Lower leg skin (tissue), 4 donors: ENCODE measurements at regions not wholly inside any gene's neighbourhood (a gene's known extent, or its start where the extent isn't known, plus 50 kb on each side); places are given as distances from the start of the nearest gene placed in this dataset.

Experiments
- DNase-seq, 2 donors: peaks; one replicate each; pipeline ENCODE4 v3.0.0-alpha.2; 2019; ENCODE audit warnings: low spot score in 2 of 2
- H3K4me3 ChIP-seq: fragments of 200-600 bp; sonication (generic); 2 replicates; pipeline ENCODE4 v1.5.1; 2017; ENCODE audit warnings: mild to moderate bottlenecking, low read depth; ENCODE audit not compliant: poor library complexity, severe bottlenecking
- POLR2A ChIP-seq, 2 donors: fragments of 450-650 bp; IDR thresholded peaks; one replicate each; pipeline ENCODE4 v1.6.1; 2016 to 2017; ENCODE audit warnings: antibody characterized with exemption in 2 of 2, mild to moderate bottlenecking in 1 of 2, moderate library complexity in 1 of 2
- WGBS, 2 donors: methylation state at CpG; one replicate each; pipeline ENCODE4 v1.1.5; 2018; 5-methylcytosine and 5-hydroxymethylcytosine counted together
- intact Hi-C: fragments of 100-400 bp; cut with DNase I; formaldehyde crosslinking; loops from one replicate; pipeline ENCODE4 v1.15.0; 2023; ENCODE audit warnings: low total_unique reads
- TF ChIP-seq, protein P1 (sequence below), 3 donors: fragments of 450-650 bp; IDR thresholded peaks; one replicate each; pipeline ENCODE4 v1.5.1; 2016; ENCODE audit warnings: antibody characterized with exemption in 3 of 3, mild to moderate bottlenecking in 3 of 3, moderate library complexity in 2 of 3

DNA sequence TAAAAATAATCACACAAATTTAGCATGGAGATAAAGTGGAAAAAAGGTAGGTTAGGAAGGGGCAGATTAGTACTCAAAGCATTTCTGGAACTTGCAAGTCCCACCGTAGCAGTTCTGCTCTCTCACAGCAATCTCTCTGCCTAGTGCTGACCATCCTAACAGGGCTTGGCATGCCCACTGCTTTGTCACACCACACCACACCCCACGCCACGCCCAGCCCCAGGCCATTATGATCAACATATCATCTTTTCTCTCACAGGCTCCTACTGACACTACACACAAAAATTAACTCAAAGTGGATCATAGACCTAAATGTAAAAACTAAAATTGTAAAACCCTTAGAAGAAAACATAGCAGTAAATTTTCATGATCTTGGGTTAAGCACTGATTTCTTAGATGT lies 273.7 kb downstream of the DAD1 start:
- no peak for DNase-seq
- TF ChIP-seq, protein P1, sequence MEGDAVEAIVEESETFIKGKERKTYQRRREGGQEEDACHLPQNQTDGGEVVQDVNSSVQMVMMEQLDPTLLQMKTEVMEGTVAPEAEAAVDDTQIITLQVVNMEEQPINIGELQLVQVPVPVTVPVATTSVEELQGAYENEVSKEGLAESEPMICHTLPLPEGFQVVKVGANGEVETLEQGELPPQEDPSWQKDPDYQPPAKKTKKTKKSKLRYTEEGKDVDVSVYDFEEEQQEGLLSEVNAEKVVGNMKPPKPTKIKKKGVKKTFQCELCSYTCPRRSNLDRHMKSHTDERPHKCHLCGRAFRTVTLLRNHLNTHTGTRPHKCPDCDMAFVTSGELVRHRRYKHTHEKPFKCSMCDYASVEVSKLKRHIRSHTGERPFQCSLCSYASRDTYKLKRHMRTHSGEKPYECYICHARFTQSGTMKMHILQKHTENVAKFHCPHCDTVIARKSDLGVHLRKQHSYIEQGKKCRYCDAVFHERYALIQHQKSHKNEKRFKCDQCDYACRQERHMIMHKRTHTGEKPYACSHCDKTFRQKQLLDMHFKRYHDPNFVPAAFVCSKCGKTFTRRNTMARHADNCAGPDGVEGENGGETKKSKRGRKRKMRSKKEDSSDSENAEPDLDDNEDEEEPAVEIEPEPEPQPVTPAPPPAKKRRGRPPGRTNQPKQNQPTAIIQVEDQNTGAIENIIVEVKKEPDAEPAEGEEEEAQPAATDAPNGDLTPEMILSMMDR (IDR thresholded peaks at IDR 0.05), result no peak
- TF ChIP-seq POLR2A (IDR thresholded peaks at IDR 0.05), result no peak
- WGBS, 2 donors, result 38 to 59% methylated on average over 3 of the region's 3 CpGs
- intact Hi-C loops, result loop anchor here (10.0 kb wide), 1 partner anchor 59 kb away; no protein-coding TSS in a partner anchor
- no peak overlapping the region for H3K4me3 ChIP-seq

DNA sequence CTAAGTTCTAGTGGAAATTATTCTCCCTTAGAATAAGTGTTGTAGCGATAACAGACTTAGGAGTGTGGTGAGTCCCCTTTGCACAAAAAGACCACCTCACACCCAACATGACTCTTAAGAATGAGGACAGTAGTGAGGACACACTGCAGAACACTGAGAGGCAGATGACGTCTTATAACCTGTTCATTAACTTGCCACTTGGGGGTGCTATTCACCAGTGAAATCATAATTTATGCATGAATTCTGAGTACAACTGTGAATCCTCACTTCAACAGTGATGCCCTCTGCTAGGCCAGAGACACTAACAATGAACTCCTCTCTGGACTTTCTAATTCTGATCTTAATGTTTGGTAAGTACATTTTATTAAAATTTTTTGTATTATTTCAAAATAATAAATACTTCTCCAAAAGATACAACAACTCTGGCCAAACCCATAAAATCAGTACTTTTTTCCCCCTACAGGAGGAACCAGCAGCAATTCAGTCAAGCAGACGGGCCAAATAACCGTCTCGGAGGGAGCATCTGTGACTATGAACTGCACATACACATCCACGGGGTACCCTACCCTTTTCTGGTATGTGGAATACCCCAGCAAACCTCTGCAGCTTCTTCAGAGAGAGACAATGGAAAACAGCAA lies 274.7 kb downstream of the DAD1 start:
- TF ChIP-seq, protein P1 (IDR thresholded peaks at IDR 0.05), result no peak
- no peak for TF ChIP-seq POLR2A (IDR thresholded peaks at IDR 0.05)
- intact Hi-C loops, result loop anchor here (10.0 kb wide), 1 partner anchor 60 kb away; no protein-coding TSS in a partner anchor
- no peak overlapping the region for H3K4me3 ChIP-seq
- 39 to 45% methylated on average over 6 of the region's 6 CpGs for WGBS, 2 donors
- DNase-seq, result no peak

DNA sequence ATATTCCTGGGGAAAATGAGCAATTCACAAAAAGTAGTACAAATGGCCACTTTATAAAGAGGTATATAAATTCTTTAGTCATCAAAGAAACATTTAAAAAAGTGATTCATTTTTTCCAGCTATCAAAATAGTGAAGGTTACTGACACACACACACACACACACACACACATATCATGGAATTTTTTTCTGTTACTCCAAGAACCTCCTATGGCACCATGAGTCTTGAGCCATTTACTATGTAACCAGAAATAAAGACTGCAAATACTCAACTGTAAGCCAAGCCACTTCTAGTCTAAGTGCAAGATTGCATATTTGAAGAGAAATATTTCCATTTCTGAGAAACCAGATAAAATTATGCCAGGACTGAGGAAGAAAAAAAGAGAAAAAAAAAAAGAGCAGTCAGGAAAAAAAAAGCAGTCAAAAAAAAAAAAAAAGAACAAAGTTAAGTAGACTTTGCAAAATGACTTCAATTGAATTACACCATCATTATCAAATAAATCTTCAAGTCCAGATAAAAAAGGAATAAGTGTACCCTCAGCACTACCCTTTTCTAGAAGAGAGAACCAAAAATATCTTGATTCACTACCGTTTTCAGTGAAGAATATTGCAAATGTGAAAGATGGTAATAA lies 275.7 kb downstream of the DAD1 start:
- intact Hi-C loops, result loop anchor here (10.0 kb wide), 1 partner anchor 62 kb away; no protein-coding TSS in a partner anchor
- 53 to 57% methylated on average over 1 of the region's 1 CpG for WGBS, 2 donors

DNA sequence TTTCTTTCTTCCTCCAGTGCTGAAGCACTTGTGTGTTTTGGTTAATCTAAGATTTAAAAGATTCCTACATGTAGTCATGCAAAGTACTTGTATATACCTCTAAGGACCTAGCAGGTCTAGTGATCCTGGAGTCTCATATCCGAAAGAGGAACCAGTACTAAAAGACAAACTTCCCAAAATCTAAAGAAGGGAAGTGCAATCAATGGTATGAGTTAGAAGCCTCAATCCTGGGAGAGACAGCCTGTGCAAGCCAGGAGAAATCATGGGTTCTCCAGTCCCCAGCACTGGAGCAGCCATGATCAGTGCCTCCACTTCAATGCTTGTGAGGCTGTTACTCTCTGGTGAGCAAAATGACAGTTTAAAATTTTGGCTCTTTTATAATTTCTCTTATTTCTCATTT lies 277.4 kb downstream of the DAD1 start:
- no peak overlapping the region for H3K4me3 ChIP-seq
- DNase-seq, result no peak
- intact Hi-C loops, result loop anchor here (10.0 kb wide), 1 partner anchor 63 kb away; no protein-coding TSS in a partner anchor
- 78 to 89% methylated on average over 1 of the region's 1 CpG for WGBS, 2 donors
- TF ChIP-seq POLR2A (IDR thresholded peaks at IDR 0.05), result no peak
- TF ChIP-seq, protein P1 (IDR thresholded peaks at IDR 0.05), result no peak

More for the DNA sequence above, 275.7 kb downstream of the DAD1 start:
- no peak for DNase-seq
- TF ChIP-seq POLR2A (IDR thresholded peaks at IDR 0.05), result no peak
- TF ChIP-seq, protein P1 (IDR thresholded peaks at IDR 0.05), result no peak
- no peak overlapping the region for H3K4me3 ChIP-seq

DNA sequence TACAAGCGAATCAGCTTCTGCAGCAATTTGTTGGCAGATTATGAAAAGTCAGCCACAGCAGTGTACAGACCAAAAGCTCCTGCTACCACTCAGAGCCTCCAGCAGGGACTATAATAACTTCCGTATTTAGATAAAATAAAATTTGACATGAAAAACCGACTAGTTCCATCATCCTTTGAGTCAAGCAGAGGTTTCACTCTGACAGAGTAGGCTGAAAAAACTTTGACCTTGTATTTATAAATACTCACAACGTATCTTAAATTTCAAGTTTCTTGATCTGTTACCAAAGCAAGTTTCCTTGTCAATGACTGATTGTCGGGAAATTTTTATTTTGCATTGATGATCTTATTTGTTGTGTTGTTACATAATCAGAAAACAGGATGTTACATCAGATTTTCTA lies 283.4 kb downstream of the DAD1 start:
- WGBS, 2 donors, result 67 to 79% methylated on average over 5 of the region's 5 CpGs
- no peak for DNase-seq
- no peak for TF ChIP-seq POLR2A (IDR thresholded peaks at IDR 0.05)
- TF ChIP-seq, protein P1 (IDR thresholded peaks at IDR 0.05), result no peak
- intact Hi-C loops, result no loop called here
- no peak overlapping the region for H3K4me3 ChIP-seq
